Uterus (tissue), 2 donors: ENCODE measurements at regions not wholly inside any gene's neighbourhood (a gene's known extent, or its start where the extent isn't known, plus 50 kb on each side); places are given as distances from the start of the nearest gene placed in this dataset.

ENCODE experiments used
- CTCF ChIP-seq, 4 experiments: fragments of 200-600 bp in 2 of 4; fragments of 450-650 bp in 2 of 4; sonication (generic) in 2 of 4; IDR thresholded peaks; one replicate each; pipeline ENCODE4 v1.5.1; 2016 to 2019; ENCODE audit warnings: antibody characterized with exemption in 4 of 4, mild to moderate bottlenecking in 2 of 4, moderate library complexity in 1 of 4
- POLR2A ChIP-seq, 2 donors: fragments of 450-650 bp; IDR thresholded peaks; one replicate each; pipeline ENCODE4 v1.6.1; 2016; ENCODE audit warnings: antibody characterized with exemption in 2 of 2, mild to moderate bottlenecking in 1 of 2, moderate library complexity in 1 of 2

- TF ChIP-seq CTCF (IDR thresholded peaks at IDR 0.05) (no peak), POLR2A (IDR thresholded peaks at IDR 0.05) (no peak)
Measured at GRCh38 chr5:77912721-77913120, 136.6 kb upstream of the TBCA start.
